ENCODE measurements at regions not wholly inside any gene's neighbourhood (a gene's known extent, or its start where the extent isn't known, plus 50 kb on each side); places are given as distances from the start of the nearest gene placed in this dataset.

GRCh38 chr10:43943119-43943817 lies 294.6 kb upstream of the ZNF32 start:
- TF ChIP-seq POLR2A (IDR thresholded peaks at IDR 0.05): no peak
- no peak for TF ChIP-seq CTCF (IDR thresholded peaks at IDR 0.05)
